ENCODE measurements at regions not wholly inside any gene's neighbourhood (a gene's known extent, or its start where the extent isn't known, plus 50 kb on each side); places are given as distances from the start of the nearest gene placed in this dataset.

- H3K4me3 ChIP-seq, result no peak overlapping the region
- intact Hi-C loops (cut with DNase I), result no loop called here
- DNase-seq (ENCODE audit: low spot score), result no peak
These were observed 793.4 kb upstream of the CDH8 start for GRCh38 chr16:62829607-62830006.

GRCh38 chr16:62829084-62829483, 792.8 kb upstream of the CDH8 start:
- DNase-seq (ENCODE audit: low spot score), result no peak
- no peaks in the 10 kb centered on the region for H3K36me3 ChIP-seq
- H3K4me3 ChIP-seq, result no peak overlapping the region
- no peaks in the 10 kb centered on the region for H3K9me3 ChIP-seq
- no peaks in the 10 kb centered on the region for H3K27me3 ChIP-seq (replicated peaks; ENCODE audit: insufficient read depth)
- H3K4me1 ChIP-seq (replicated peaks), result no peaks in the 10 kb centered on the region
- TF ChIP-seq POLR2AphosphoS5 (IDR thresholded peaks at IDR 0.05), result no peak
- TF ChIP-seq POLR2A (IDR thresholded peaks at IDR 0.05), result no peak
- no peak for TF ChIP-seq CTCF (IDR thresholded peaks at IDR 0.05)
- 62% methylated on average over 1 of the region's 1 CpG for WGBS
- intact Hi-C loops (cut with DNase I), result no loop called here
- no peak overlapping the region for H3K27ac ChIP-seq

More at GRCh38 chr16:62829607-62830006, 793.4 kb upstream of the CDH8 start:
- 49% methylated on average over 3 of the region's 3 CpGs for WGBS
- Histone ChIP-seq H3K4me1 (replicated peaks) (no peaks in the 10 kb centered on the region), H3K9me3 (no peaks in the 10 kb centered on the region), H3K36me3 (no peaks in the 10 kb centered on the region), H3K27me3 (replicated peaks; ENCODE audit: insufficient read depth) (no peaks in the 10 kb centered on the region), H3K27ac (no peak overlapping the region)
- TF ChIP-seq CTCF (IDR thresholded peaks at IDR 0.05), result no peak
- no peak for TF ChIP-seq POLR2AphosphoS5 (IDR thresholded peaks at IDR 0.05)
- TF ChIP-seq POLR2A (IDR thresholded peaks at IDR 0.05), result no peak

GRCh38 chr16:62821824-62822223, 785.6 kb upstream of the CDH8 start:
- Histone ChIP-seq H3K9me3 (no peaks in the 10 kb centered on the region), H3K27ac (no peak overlapping the region), H3K4me3 (no peak overlapping the region), H3K4me1 (replicated peaks) (no peaks in the 10 kb centered on the region), H3K27me3 (replicated peaks; ENCODE audit: insufficient read depth) (no peaks in the 10 kb centered on the region), H3K36me3 (no peaks in the 10 kb centered on the region)
- 92% methylated on average over 2 of the region's 2 CpGs for WGBS
- no peak for TF ChIP-seq CTCF (IDR thresholded peaks at IDR 0.05)
- TF ChIP-seq POLR2AphosphoS5 (IDR thresholded peaks at IDR 0.05), result no peak
- TF ChIP-seq POLR2A (IDR thresholded peaks at IDR 0.05), result no peak
- intact Hi-C loops (cut with DNase I), result no loop called here
- DNase-seq (ENCODE audit: low spot score), result no peak

- 60% methylated on average over 3 of the region's 3 CpGs for WGBS
- H3K27ac ChIP-seq, result no peak overlapping the region
- H3K27me3 ChIP-seq (replicated peaks; ENCODE audit: insufficient read depth), result no peaks in the 10 kb centered on the region
- H3K36me3 ChIP-seq, result no peaks in the 10 kb centered on the region
- TF ChIP-seq CTCF (IDR thresholded peaks at IDR 0.05), result no peak
- no peak for TF ChIP-seq POLR2AphosphoS5 (IDR thresholded peaks at IDR 0.05)
- TF ChIP-seq POLR2A (IDR thresholded peaks at IDR 0.05), result no peak
- no peak for DNase-seq (ENCODE audit: low spot score)
- no peak overlapping the region for H3K4me3 ChIP-seq
- H3K4me1 ChIP-seq (replicated peaks), result no peaks in the 10 kb centered on the region
- no peaks in the 10 kb centered on the region for H3K9me3 ChIP-seq
- intact Hi-C loops (cut with DNase I), result no loop called here
These were observed 780.8 kb upstream of the CDH8 start for GRCh38 chr16:62816971-62817519.

GRCh38 chr16:62814891-62815290, 778.7 kb upstream of the CDH8 start:
- TF ChIP-seq POLR2A (IDR thresholded peaks at IDR 0.05) (no peak), POLR2AphosphoS5 (IDR thresholded peaks at IDR 0.05) (no peak), CTCF (IDR thresholded peaks at IDR 0.05) (no peak)
- intact Hi-C loops (cut with DNase I), result no loop called here
- Histone ChIP-seq H3K27me3 (replicated peaks; ENCODE audit: insufficient read depth) (no peaks in the 10 kb centered on the region), H3K9me3 (no peaks in the 10 kb centered on the region), H3K4me1 (replicated peaks) (no peaks in the 10 kb centered on the region), H3K36me3 (no peaks in the 10 kb centered on the region), H3K27ac (no peak overlapping the region), H3K4me3 (no peak overlapping the region)
- WGBS, result 50% methylated on average over 2 of the region's 2 CpGs
- DNase-seq (ENCODE audit: low spot score), result no peak

All from prostate gland (tissue), 2 donors.